GM12878 (cell line): ENCODE measurements at regions not wholly inside any gene's neighbourhood (a gene's known extent, or its start where the extent isn't known, plus 50 kb on each side); places are given as distances from the start of the nearest gene placed in this dataset.
A peak's percentile ranks its signal among the peaks of the same experiment; 100 is the strongest.

Experiments
- CBX3 ChIP-seq: fragments of 200-600 bp; sonication (generic); IDR thresholded peaks from 2 replicates; pipeline ENCODE4 v1.6.1; 2016; ENCODE audit warnings: low read depth, borderline replicate concordance
- CBX5 ChIP-seq: sonication (generic); IDR thresholded peaks from 2 replicates; pipeline ENCODE4 v1.6.1; 2016; ENCODE audit warnings: low read depth, moderate library complexity, mild to moderate bottlenecking, inconsistent platforms
- CHD1 ChIP-seq: IDR thresholded peaks from 2 replicates; pipeline ENCODE4 v1.6.1; 2012; ENCODE audit warnings: low read depth, low read length, improper control_type of control experiment
- CHD2 ChIP-seq: IDR thresholded peaks from 2 replicates; pipeline ENCODE4 v1.6.1; 2011; ENCODE audit warnings: low read depth, low read length, improper control_type of control experiment, borderline replicate concordance
- EGR1 ChIP-seq, 2 experiments: IDR thresholded peaks; 1 replicate in 1 of 2; 2 replicates in 1 of 2; pipeline ENCODE4 v1.6.1; 2011 to 2012; ENCODE audit warnings: low read depth in 2 of 2, low read length in 2 of 2, borderline replicate concordance in 1 of 2, mild to moderate bottlenecking in 1 of 2, moderate library complexity in 1 of 2
- EP300 ChIP-seq, 2 experiments: fragments of 150-350 bp in 1 of 2; IDR thresholded peaks; 2 replicates each; pipeline ENCODE4 v1.6.1; 2011 to 2012; ENCODE audit warnings: low read depth in 2 of 2, low read length in 2 of 2, borderline replicate concordance in 1 of 2, improper control_type of control experiment in 1 of 2, inconsistent platforms in 1 of 2; ENCODE audit not compliant: control insufficient read depth in 1 of 2
- FOS ChIP-seq: IDR thresholded peaks from 3 replicates; pipeline ENCODE4 v1.6.1; 2011; ENCODE audit warnings: borderline replicate concordance; ENCODE audit not compliant: insufficient read length; ENCODE audit errors: extremely low read depth
- GABPA ChIP-seq: IDR thresholded peaks from 2 replicates; pipeline ENCODE4 v1.6.1; 2014; ENCODE audit warnings: antibody characterized with exemption, low read depth, mild to moderate bottlenecking, inconsistent platforms
- HDGF ChIP-seq: fragments of 450-650 bp; IDR thresholded peaks from 2 replicates; pipeline ENCODE4 v1.6.1; 2016; ENCODE audit warnings: antibody characterized with exemption
- IKZF1 ChIP-seq: fragments of 450-650 bp; conservative IDR thresholded peaks from 2 replicates; pipeline ENCODE4 v1.6.1; 2017; ENCODE audit warnings: antibody characterized with exemption, mild to moderate bottlenecking
- NBN ChIP-seq: fragments of 450-650 bp; IDR thresholded peaks from 2 replicates; pipeline ENCODE4 v1.6.1; 2016
- NFYA ChIP-seq: IDR thresholded peaks from 2 replicates; pipeline ENCODE4 v1.6.1; 2011; ENCODE audit warnings: low read depth, mild to moderate bottlenecking, low read length, improper control_type of control experiment, borderline replicate concordance
- POLR2AphosphoS5 ChIP-seq: IDR thresholded peaks from 2 replicates; pipeline ENCODE4 v1.6.1; 2011; ENCODE audit warnings: mild to moderate bottlenecking, low read length, inconsistent platforms
- POU2F2 ChIP-seq: IDR thresholded peaks from 3 replicates; pipeline ENCODE4 v1.6.1; 2011; ENCODE audit warnings: low read depth, mild to moderate bottlenecking, low read length, borderline replicate concordance
- RAD51 ChIP-seq: fragments of 450-650 bp; IDR thresholded peaks from 2 replicates; pipeline ENCODE4 v1.6.1; 2016; ENCODE audit warnings: moderate library complexity, mild to moderate bottlenecking, inconsistent platforms
- RCOR1 ChIP-seq: conservative IDR thresholded peaks from 2 replicates; pipeline ENCODE4 v1.6.1; 2012; ENCODE audit warnings: low read depth, low read length, improper control_type of control experiment
- RUNX3 ChIP-seq: IDR thresholded peaks from 2 replicates; pipeline ENCODE4 v1.6.1; 2012; ENCODE audit warnings: low read length, inconsistent platforms
- SREBF1 ChIP-seq: IDR thresholded peaks from 2 replicates; pipeline ENCODE4 v1.6.1; 2012; ENCODE audit warnings: mild to moderate bottlenecking, low read length
- TAF1 ChIP-seq: IDR thresholded peaks from 2 replicates; pipeline ENCODE4 v1.6.1; 2011; ENCODE audit warnings: mild to moderate bottlenecking, low read depth, low read length, borderline replicate concordance
- TARDBP ChIP-seq: IDR thresholded peaks from 2 replicates; pipeline ENCODE4 v1.6.1; 2016; ENCODE audit warnings: borderline replicate concordance
- TBL1XR1 ChIP-seq: IDR thresholded peaks from 2 replicates; pipeline ENCODE4 v1.6.1; 2012; ENCODE audit warnings: low read depth, low read length, improper control_type of control experiment
- TF ChIP-seq, protein P1 (sequence below): fragments of 450-650 bp; IDR thresholded peaks from 2 replicates; pipeline ENCODE4 v1.6.1; 2017; ENCODE audit warnings: mild to moderate bottlenecking, moderate library complexity
- TF ChIP-seq, protein P2 (sequence below): fragments of 450-650 bp; IDR thresholded peaks from 2 replicates; pipeline ENCODE4 v1.6.1; 2017; ENCODE audit warnings: borderline replicate concordance
- TF ChIP-seq, protein P3 (sequence below): fragments of 150-350 bp; IDR thresholded peaks from 2 replicates; pipeline ENCODE4 v1.6.1; 2014; ENCODE audit warnings: mild to moderate bottlenecking, low read depth, low read length

- TF ChIP-seq, protein P1, sequence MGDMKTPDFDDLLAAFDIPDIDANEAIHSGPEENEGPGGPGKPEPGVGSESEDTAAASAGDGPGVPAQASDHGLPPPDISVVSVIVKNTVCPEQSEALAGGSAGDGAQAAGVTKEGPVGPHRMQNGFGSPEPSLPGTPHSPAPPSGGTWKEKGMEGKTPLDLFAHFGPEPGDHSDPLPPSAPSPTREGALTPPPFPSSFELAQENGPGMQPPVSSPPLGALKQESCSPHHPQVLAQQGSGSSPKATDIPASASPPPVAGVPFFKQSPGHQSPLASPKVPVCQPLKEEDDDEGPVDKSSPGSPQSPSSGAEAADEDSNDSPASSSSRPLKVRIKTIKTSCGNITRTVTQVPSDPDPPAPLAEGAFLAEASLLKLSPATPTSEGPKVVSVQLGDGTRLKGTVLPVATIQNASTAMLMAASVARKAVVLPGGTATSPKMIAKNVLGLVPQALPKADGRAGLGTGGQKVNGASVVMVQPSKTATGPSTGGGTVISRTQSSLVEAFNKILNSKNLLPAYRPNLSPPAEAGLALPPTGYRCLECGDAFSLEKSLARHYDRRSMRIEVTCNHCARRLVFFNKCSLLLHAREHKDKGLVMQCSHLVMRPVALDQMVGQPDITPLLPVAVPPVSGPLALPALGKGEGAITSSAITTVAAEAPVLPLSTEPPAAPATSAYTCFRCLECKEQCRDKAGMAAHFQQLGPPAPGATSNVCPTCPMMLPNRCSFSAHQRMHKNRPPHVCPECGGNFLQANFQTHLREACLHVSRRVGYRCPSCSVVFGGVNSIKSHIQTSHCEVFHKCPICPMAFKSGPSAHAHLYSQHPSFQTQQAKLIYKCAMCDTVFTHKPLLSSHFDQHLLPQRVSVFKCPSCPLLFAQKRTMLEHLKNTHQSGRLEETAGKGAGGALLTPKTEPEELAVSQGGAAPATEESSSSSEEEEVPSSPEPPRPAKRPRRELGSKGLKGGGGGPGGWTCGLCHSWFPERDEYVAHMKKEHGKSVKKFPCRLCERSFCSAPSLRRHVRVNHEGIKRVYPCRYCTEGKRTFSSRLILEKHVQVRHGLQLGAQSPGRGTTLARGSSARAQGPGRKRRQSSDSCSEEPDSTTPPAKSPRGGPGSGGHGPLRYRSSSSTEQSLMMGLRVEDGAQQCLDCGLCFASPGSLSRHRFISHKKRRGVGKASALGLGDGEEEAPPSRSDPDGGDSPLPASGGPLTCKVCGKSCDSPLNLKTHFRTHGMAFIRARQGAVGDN, result no peak
- no peak for TF ChIP-seq CHD2
- TF ChIP-seq RUNX3, result peak; percentile 34; the same call in 1 of the 2 replicates
- no peak for TF ChIP-seq CBX5
- TF ChIP-seq EP300 (IDR thresholded peaks at IDR 0.05; ENCODE audit: borderline replicate concordance in 1 of 2, control insufficient read depth in 1 of 2, low read depth in 2 of 2, low read length in 2 of 2), result 0 out of 4 replicates have a peak, but pooled peaks of 1 of the 2 experiments have one; percentile 18
- TF ChIP-seq POLR2AphosphoS5, result no peak
- no peak for TF ChIP-seq RCOR1
- no peak for TF ChIP-seq TAF1
- TF ChIP-seq FOS, result no peak
- TF ChIP-seq RAD51, result no peak
- TF ChIP-seq TARDBP, result no peak
- TF ChIP-seq TBL1XR1, result no peak
- TF ChIP-seq, protein P2, sequence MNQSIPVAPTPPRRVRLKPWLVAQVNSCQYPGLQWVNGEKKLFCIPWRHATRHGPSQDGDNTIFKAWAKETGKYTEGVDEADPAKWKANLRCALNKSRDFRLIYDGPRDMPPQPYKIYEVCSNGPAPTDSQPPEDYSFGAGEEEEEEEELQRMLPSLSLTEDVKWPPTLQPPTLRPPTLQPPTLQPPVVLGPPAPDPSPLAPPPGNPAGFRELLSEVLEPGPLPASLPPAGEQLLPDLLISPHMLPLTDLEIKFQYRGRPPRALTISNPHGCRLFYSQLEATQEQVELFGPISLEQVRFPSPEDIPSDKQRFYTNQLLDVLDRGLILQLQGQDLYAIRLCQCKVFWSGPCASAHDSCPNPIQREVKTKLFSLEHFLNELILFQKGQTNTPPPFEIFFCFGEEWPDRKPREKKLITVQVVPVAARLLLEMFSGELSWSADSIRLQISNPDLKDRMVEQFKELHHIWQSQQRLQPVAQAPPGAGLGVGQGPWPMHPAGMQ, result no peak
- TF ChIP-seq HDGF, result no peak
- no peak for TF ChIP-seq GABPA
- peak; percentile 40; the same call in 1 of the 2 replicates for TF ChIP-seq IKZF1
- TF ChIP-seq POU2F2, result peak; percentile 68; the same call in 2 of the 3 replicates
- TF ChIP-seq SREBF1, result no peak
- TF ChIP-seq NFYA, result no peak
- no peak for TF ChIP-seq CBX3
- TF ChIP-seq, protein P3, sequence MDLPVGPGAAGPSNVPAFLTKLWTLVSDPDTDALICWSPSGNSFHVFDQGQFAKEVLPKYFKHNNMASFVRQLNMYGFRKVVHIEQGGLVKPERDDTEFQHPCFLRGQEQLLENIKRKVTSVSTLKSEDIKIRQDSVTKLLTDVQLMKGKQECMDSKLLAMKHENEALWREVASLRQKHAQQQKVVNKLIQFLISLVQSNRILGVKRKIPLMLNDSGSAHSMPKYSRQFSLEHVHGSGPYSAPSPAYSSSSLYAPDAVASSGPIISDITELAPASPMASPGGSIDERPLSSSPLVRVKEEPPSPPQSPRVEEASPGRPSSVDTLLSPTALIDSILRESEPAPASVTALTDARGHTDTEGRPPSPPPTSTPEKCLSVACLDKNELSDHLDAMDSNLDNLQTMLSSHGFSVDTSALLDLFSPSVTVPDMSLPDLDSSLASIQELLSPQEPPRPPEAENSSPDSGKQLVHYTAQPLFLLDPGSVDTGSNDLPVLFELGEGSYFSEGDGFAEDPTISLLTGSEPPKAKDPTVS, result no peak
- TF ChIP-seq NBN, result no peak
- TF ChIP-seq EGR1 (IDR thresholded peaks at IDR 0.05; ENCODE audit: borderline replicate concordance in 1 of 2, low read depth in 2 of 2, low read length in 2 of 2), result no peak
- TF ChIP-seq CHD1, result no peak
Measured at GRCh38 chr9:16221822-16222547, 648.5 kb downstream of the BNC2 start (continued).
